ENCODE measurements at regions not wholly inside any gene's neighbourhood (a gene's known extent, or its start where the extent isn't known, plus 50 kb on each side); places are given as distances from the start of the nearest gene placed in this dataset.

DNA sequence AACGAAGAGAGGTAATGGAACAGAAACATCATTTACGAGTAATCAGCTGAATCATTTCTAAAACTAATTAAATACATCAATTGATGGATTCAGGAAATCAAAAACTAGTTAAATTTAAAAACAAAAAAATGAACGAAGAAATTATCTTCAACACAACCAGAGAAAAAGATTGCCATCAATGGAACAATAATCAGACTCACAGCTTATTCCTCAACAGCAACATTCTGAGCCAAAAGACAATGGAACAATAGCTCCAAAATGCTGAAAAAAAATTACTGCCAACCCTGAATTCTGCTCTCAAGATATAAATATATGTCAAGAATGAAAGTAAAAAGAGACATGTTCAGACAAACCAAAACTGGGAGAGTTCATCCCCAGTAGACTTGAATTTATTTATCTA lies 65.5 kb upstream of the KLF3 start:
- Histone ChIP-seq H3K9ac (replicated peaks in 1 of 4; ENCODE audit: extremely low read depth in 1 of 4, low read depth in 3 of 4, low read length in 3 of 4) (no peak overlapping the region), H4K5ac (ENCODE audit: insufficient read length, low read depth, low read length) (no peak overlapping the region), H3K23me2 (ENCODE audit: low read depth, low read length) (no peaks in the 10 kb centered on the region), H2BK15ac (ENCODE audit: low read length) (no peak overlapping the region), H2BK12ac (ENCODE audit: low read depth, low read length) (no peak overlapping the region), H2BK20ac (ENCODE audit: low read length) (no peak overlapping the region), H2AK5ac (ENCODE audit: low read depth, low read length) (no peak overlapping the region), H3K4me2 (ENCODE audit: insufficient read depth in 1 of 2, low read depth in 2 of 2, low read length in 2 of 2) (no peak overlapping the region), H3K27me3 (replicated peaks in 1 of 4; ENCODE audit: control insufficient read depth in 3 of 4, extremely low read depth in 1 of 4, insufficient read depth in 3 of 4, low read length in 3 of 4) (no peaks in the 10 kb centered on the region), H2BK5ac (ENCODE audit: low read depth, low read length) (no peak overlapping the region), H3K27ac (ENCODE audit: low read depth, low read length) (no peak overlapping the region), H4K8ac (ENCODE audit: extremely low read depth, insufficient read depth, low read length) (no peak overlapping the region), H2AFZ (ENCODE audit: low read length) (no peak overlapping the region), H3K56ac (replicated peaks; ENCODE audit: insufficient read length, low read depth, low read length) (no peak overlapping the region), H3K79me1 (ENCODE audit: low read depth, low read length) (no peaks in the 10 kb centered on the region), H3K4me3 (ENCODE audit: extremely low read depth in 1 of 4, insufficient read depth in 2 of 4, low read depth in 3 of 4, low read length in 4 of 4) (no peak overlapping the region), H3K79me2 (ENCODE audit: control insufficient read depth in 1 of 2, insufficient read depth in 2 of 2, low read length in 2 of 2) (no peaks in the 10 kb centered on the region), H3K9me3 (ENCODE audit: insufficient read depth in 2 of 2, low read depth in 1 of 2, low read length in 1 of 2) (no peaks in the 10 kb centered on the region), H2BK120ac (replicated peaks; ENCODE audit: low read depth, low read length) (no peak overlapping the region), H3K18ac (ENCODE audit: extremely low read depth, low read length) (no peak overlapping the region), H3K23ac (ENCODE audit: insufficient read length) (no peak overlapping the region), H3K36me3 (ENCODE audit: control insufficient read depth in 2 of 4, insufficient read depth in 4 of 4, low read length in 3 of 4) (no peaks in the 10 kb centered on the region), H3K4ac (replicated peaks; ENCODE audit: insufficient read length, low read depth, low read length) (no peak overlapping the region), H3K4me1 (replicated peaks in 1 of 4; ENCODE audit: control insufficient read depth in 3 of 4, insufficient read depth in 4 of 4, low read length in 3 of 4) (no peaks in the 10 kb centered on the region), H4K20me1 (replicated peaks in 1 of 2; ENCODE audit: control insufficient read depth in 1 of 2, insufficient read depth in 2 of 2, low read length in 2 of 2) (no peaks in the 10 kb centered on the region), H3K14ac (ENCODE audit: insufficient read length) (no peak overlapping the region), H4K91ac (replicated peaks; ENCODE audit: insufficient read length, low read length) (no peak overlapping the region)
- CTCF ChIA-PET (ENCODE audit: partially characterized antibody), result interaction anchor here (0.7 kb wide), 1 partner anchor 48 kb away, joined by 3 read pairs; no protein-coding TSS in a partner anchor
- FAIRE-seq, result no peak
- 89% methylated on average over 3 of the region's 3 CpGs; no CpG with 5 or more reads in 1 of the 2 experiments for WGBS, 2 experiments (ENCODE audit: extremely low coverage in 1 of 2, insufficient coverage in 1 of 2, insufficient read length in 1 of 2, insufficient replicate concordance in 2 of 2, low coverage in 1 of 2, low lambda C conversion rate in 2 of 2, missing lambda C conversion rate in 1 of 2)
- POLR2A ChIA-PET (ENCODE audit: partially characterized antibody), result no interaction called here
- DNase-seq (ENCODE audit: low read depth in 1 of 2, low spot score in 2 of 2), result no peak
- TF ChIP-seq ASH2L (IDR thresholded peaks at IDR 0.05; ENCODE audit: low read length), result no peak
- no peak for TF ChIP-seq SIX5 (IDR thresholded peaks at IDR 0.05; ENCODE audit: low read depth, low read length)
- no peak for TF ChIP-seq CHD1 (IDR thresholded peaks at IDR 0.05; ENCODE audit: low read depth, low read length)
